Gastroesophageal sphincter (tissue), 3 donors: ENCODE measurements at regions not wholly inside any gene's neighbourhood (a gene's known extent, or its start where the extent isn't known, plus 50 kb on each side); places are given as distances from the start of the nearest gene placed in this dataset.

ENCODE experiments used
- EP300 ChIP-seq: sonication (generic); formaldehyde crosslinking; IDR thresholded peaks from one replicate; pipeline ENCODE4 v1.6.1; 2017; ENCODE audit warnings: antibody characterized with exemption, mild to moderate bottlenecking
- POLR2A ChIP-seq, 2 donors: fragments of 450-650 bp; IDR thresholded peaks; one replicate each; pipeline ENCODE4 v1.6.1; 2017; ENCODE audit warnings: antibody characterized with exemption in 2 of 2, mild to moderate bottlenecking in 2 of 2, moderate library complexity in 1 of 2
- POLR2AphosphoS5 ChIP-seq: sonication (generic); formaldehyde crosslinking; IDR thresholded peaks from one replicate; pipeline ENCODE4 v1.6.1; 2017; ENCODE audit warnings: antibody characterized with exemption
- TF ChIP-seq, protein P1 (sequence below), 4 experiments: fragments of 200-600 bp in 2 of 4; fragments of 450-650 bp in 2 of 4; sonication (generic) in 1 of 4; IDR thresholded peaks; one replicate each; pipeline ENCODE4 v1.5.1; 2017 to 2019; ENCODE audit warnings: antibody characterized with exemption in 4 of 4, mild to moderate bottlenecking in 2 of 4, moderate library complexity in 2 of 4

DNA sequence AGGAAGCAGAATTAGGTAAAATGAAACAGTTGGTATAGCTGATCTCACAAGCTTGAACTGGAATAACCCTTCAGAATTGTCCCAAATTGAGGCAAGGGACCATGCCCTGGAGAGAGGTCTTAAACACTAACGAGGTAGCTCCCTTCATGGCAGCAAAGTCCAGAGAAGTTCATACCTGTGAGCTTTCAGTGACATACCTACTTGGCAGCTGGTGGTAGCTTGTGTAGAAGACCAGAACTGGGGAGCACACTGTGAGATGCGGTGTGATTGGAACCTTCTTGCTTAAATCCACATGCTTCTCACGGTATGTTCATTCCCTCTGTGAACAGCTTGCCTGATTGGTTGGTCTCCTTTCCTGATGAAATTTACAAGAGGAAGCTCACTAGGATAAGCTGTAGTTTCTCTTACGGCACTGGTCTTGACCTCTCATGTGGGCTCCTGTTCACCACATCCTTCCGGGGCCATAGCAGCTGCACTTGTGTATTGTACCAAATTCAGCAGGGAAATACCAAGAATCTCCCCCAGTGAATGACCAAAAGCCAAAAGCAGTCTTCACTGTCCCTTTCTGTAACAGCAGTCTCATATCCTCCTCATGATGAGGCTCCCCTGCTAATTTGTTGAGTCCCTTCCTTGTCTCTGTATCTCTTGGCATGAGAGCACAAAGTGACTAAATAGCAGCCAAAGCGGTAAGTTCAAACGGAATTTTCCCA, 483.7 kb upstream of the FRG2C start:
- TF ChIP-seq, protein P1, sequence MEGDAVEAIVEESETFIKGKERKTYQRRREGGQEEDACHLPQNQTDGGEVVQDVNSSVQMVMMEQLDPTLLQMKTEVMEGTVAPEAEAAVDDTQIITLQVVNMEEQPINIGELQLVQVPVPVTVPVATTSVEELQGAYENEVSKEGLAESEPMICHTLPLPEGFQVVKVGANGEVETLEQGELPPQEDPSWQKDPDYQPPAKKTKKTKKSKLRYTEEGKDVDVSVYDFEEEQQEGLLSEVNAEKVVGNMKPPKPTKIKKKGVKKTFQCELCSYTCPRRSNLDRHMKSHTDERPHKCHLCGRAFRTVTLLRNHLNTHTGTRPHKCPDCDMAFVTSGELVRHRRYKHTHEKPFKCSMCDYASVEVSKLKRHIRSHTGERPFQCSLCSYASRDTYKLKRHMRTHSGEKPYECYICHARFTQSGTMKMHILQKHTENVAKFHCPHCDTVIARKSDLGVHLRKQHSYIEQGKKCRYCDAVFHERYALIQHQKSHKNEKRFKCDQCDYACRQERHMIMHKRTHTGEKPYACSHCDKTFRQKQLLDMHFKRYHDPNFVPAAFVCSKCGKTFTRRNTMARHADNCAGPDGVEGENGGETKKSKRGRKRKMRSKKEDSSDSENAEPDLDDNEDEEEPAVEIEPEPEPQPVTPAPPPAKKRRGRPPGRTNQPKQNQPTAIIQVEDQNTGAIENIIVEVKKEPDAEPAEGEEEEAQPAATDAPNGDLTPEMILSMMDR (IDR thresholded peaks at IDR 0.05), result no peak
- TF ChIP-seq POLR2A (IDR thresholded peaks at IDR 0.05), result no peak
- TF ChIP-seq POLR2AphosphoS5, result no peak
- TF ChIP-seq EP300, result no peak
